Amniotic epithelial cell (primary cell): ENCODE measurements at regions not wholly inside any gene's neighbourhood (a gene's known extent, or its start where the extent isn't known, plus 50 kb on each side); places are given as distances from the start of the nearest gene placed in this dataset.

Experiments used
- DNase-seq: peaks from one replicate; pipeline ENCODE4 v3.0.0-alpha.2; 2010; ENCODE audit warnings: low read depth

- DNase-seq, result no peak
Observed at GRCh38 chr4:59869559-59869958, 1330.6 kb upstream of the ADGRL3 start.

- no peak for DNase-seq
Observed at GRCh38 chr4:59881632-59882031, 1318.5 kb upstream of the ADGRL3 start.

GRCh38 chr4:59904331-59904730, 1295.8 kb upstream of the ADGRL3 start:
- no peak for DNase-seq

- DNase-seq, result peak; percentile 9
Observed at GRCh38 chr4:59920416-59920815, 1279.7 kb upstream of the ADGRL3 start.

- no peak for DNase-seq
Observed at GRCh38 chr4:59925290-59925689, 1274.8 kb upstream of the ADGRL3 start.

- DNase-seq, result no peak
Observed at GRCh38 chr4:59936566-59936965, 1263.6 kb upstream of the ADGRL3 start.

- no peak for DNase-seq
Observed at GRCh38 chr4:59938166-59938565, 1262.0 kb upstream of the ADGRL3 start.

GRCh38 chr4:59945277-59945676, 1254.8 kb upstream of the ADGRL3 start:
- DNase-seq, result peak; percentile 61

- no peak for DNase-seq
Observed at GRCh38 chr4:59945716-59946115, 1254.4 kb upstream of the ADGRL3 start.

GRCh38 chr4:59956366-59956765, 1243.8 kb upstream of the ADGRL3 start:
- no peak for DNase-seq

- DNase-seq, result no peak
Observed at GRCh38 chr4:59960143-59960542, 1240.0 kb upstream of the ADGRL3 start.

- peak; percentile 27 for DNase-seq
Observed at GRCh38 chr4:59966758-59967157, 1233.4 kb upstream of the ADGRL3 start.

GRCh38 chr4:59968796-59969195, 1231.3 kb upstream of the ADGRL3 start:
- no peak for DNase-seq

- no peak for DNase-seq
Observed at GRCh38 chr4:59969909-59970308, 1230.2 kb upstream of the ADGRL3 start.

- no peak for DNase-seq
Observed at GRCh38 chr4:59971952-59972351, 1228.2 kb upstream of the ADGRL3 start.

- DNase-seq, result peak; percentile 58
Observed at GRCh38 chr4:59973492-59973891, 1226.6 kb upstream of the ADGRL3 start.

- no peak for DNase-seq
Observed at GRCh38 chr4:59979061-59979460, 1221.1 kb upstream of the ADGRL3 start.

GRCh38 chr4:59983852-59984251, 1216.3 kb upstream of the ADGRL3 start:
- no peak for DNase-seq

GRCh38 chr4:59987289-59987688, 1212.8 kb upstream of the ADGRL3 start:
- DNase-seq, result no peak

GRCh38 chr4:59994118-59994517, 1206.0 kb upstream of the ADGRL3 start:
- no peak for DNase-seq

GRCh38 chr4:60002603-60003337, 1197.4 kb upstream of the ADGRL3 start:
- DNase-seq, result no peak

- no peak for DNase-seq
Observed at GRCh38 chr4:60013464-60014184, 1186.5 kb upstream of the ADGRL3 start.

GRCh38 chr4:60016971-60017370, 1183.2 kb upstream of the ADGRL3 start:
- DNase-seq, result no peak

GRCh38 chr4:60019180-60019579, 1180.9 kb upstream of the ADGRL3 start:
- no peak for DNase-seq
